ENCODE measurements at regions not wholly inside any gene's neighbourhood (a gene's known extent, or its start where the extent isn't known, plus 50 kb on each side); places are given as distances from the start of the nearest gene placed in this dataset.

DNA sequence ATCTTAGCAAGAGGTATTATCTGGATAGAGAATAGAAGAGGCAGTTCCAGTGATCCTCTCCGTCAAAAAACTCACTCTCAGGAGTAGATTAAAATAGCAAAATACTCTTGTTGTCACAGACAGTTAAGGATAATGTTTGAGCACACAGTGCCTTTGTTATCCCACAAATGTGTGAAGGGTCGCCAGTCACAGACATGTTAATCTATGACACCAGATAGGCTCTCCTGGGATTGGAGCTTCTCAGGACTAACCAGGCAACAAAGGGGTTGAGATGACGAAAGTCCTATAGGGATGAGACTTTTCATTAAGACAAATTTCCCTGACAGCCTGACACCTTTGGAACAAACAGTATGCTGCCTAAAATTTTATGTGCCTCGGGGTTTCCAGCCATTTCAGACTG is 1947.1 kb downstream of the OLFM4 start:
- TF ChIP-seq, protein P1, sequence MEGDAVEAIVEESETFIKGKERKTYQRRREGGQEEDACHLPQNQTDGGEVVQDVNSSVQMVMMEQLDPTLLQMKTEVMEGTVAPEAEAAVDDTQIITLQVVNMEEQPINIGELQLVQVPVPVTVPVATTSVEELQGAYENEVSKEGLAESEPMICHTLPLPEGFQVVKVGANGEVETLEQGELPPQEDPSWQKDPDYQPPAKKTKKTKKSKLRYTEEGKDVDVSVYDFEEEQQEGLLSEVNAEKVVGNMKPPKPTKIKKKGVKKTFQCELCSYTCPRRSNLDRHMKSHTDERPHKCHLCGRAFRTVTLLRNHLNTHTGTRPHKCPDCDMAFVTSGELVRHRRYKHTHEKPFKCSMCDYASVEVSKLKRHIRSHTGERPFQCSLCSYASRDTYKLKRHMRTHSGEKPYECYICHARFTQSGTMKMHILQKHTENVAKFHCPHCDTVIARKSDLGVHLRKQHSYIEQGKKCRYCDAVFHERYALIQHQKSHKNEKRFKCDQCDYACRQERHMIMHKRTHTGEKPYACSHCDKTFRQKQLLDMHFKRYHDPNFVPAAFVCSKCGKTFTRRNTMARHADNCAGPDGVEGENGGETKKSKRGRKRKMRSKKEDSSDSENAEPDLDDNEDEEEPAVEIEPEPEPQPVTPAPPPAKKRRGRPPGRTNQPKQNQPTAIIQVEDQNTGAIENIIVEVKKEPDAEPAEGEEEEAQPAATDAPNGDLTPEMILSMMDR (IDR thresholded peaks at IDR 0.05), result no peak
- no peak for TF ChIP-seq EP300 (IDR thresholded peaks at IDR 0.05)
- no peak for TF ChIP-seq POLR2A (IDR thresholded peaks at IDR 0.05)

Measured in tibial nerve (tissue), 4 donors.